SK-N-MC (cell line): ENCODE measurements at regions not wholly inside any gene's neighbourhood (a gene's known extent, or its start where the extent isn't known, plus 50 kb on each side); places are given as distances from the start of the nearest gene placed in this dataset.

Experiments
- EZH2 ChIP-seq: fragments of 200-600 bp; sonication (generic); IDR thresholded peaks from one replicate; pipeline ENCODE4 v1.6.1; 2017; ENCODE audit warnings: antibody characterized with exemption
- FOXP2 ChIP-seq: optimal IDR thresholded peaks from 2 replicates; pipeline ENCODE3; 2011; ENCODE audit warnings: mild to moderate bottlenecking, moderate library complexity; ENCODE audit not compliant: insufficient read depth; ENCODE audit errors: extremely low read length, control extremely low read depth
- POLR2AphosphoS5 ChIP-seq: IDR thresholded peaks from 2 replicates; pipeline ENCODE4 v1.6.1; 2012; ENCODE audit warnings: mild to moderate bottlenecking, low read depth, low read length, borderline replicate concordance

DNA sequence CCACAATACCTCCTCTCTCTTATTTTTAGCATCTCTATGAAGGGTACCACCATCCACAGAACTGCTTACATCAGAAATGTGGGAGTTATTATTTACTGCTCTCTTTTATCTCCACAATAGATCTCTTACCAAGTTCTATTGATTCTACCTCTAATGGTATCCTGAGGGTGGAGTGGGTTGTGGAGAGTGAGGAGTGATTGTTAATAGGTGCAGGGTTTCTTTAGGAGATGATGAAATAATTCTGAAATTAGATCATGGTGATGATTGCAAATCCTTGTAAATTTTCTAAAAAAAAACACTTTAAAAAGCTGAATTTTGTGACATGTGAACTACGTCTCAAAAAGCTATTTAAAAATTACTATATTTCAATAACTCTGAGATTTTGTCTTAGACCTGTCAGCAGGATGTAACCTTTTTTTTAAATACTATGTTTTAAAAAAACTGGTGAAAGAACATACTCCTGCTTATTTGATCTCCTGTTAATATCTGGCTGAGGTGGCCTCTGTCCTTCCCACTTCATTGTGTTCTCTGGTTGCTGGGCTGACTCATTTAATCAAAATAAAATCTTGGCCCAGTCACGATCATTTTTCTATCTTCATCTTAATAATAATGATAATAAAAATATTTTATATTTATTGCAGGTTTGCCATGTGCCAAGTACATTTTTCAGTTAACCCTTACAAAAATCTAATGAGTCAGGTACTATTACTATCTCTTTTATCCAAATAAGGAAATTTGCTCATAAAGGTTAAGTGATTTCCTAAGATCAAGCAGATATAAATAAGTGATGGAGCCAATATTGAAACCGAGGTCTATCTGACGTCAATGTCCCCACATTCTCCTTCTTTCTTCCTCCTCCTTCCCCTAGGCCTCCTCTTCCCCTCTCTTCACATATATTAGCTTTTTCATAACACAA is 73.5 kb downstream of the GLUD2 start:
- TF ChIP-seq POLR2AphosphoS5 (no peak), EZH2 (no peak), FOXP2 (no peak)
